ENCODE measurements at regions not wholly inside any gene's neighbourhood (a gene's known extent, or its start where the extent isn't known, plus 50 kb on each side); places are given as distances from the start of the nearest gene placed in this dataset.

DNA sequence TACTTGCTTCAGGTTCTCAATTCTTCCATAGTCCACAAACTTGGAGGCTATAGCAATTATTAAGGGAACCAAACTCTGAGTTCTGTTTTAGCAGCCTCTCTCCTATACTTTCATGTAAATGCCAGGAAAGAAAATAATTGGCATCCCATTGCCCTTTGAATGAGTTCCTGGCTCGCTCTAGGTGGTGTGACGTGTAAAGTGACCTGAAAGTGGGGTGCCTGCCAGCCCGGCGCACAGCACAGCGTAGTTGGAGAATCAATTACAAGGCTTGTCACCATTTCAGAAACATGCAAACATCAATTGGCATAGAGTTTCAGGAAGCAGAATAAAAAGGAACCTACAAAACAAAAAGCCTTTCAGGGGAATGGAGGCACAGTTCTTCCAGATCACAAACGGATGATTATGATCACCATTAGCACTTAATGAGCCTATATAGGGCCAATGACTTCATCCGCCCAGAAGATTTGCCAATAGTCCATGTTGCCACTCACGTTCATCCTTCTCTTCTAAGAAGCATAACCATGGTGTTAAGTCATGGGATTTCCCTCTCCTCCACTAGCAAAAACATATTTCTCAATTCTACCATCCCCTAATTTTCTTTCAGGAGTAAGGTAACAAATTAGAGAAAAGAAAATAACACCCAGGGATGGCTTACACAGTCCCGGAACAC lies 354.6 kb upstream of the ADGRL2 start:
- 86 to 88% methylated on average over 9 of the region's 9 CpGs for WGBS, 2 donors
- no peak for DNase-seq
- TF ChIP-seq, protein P1, sequence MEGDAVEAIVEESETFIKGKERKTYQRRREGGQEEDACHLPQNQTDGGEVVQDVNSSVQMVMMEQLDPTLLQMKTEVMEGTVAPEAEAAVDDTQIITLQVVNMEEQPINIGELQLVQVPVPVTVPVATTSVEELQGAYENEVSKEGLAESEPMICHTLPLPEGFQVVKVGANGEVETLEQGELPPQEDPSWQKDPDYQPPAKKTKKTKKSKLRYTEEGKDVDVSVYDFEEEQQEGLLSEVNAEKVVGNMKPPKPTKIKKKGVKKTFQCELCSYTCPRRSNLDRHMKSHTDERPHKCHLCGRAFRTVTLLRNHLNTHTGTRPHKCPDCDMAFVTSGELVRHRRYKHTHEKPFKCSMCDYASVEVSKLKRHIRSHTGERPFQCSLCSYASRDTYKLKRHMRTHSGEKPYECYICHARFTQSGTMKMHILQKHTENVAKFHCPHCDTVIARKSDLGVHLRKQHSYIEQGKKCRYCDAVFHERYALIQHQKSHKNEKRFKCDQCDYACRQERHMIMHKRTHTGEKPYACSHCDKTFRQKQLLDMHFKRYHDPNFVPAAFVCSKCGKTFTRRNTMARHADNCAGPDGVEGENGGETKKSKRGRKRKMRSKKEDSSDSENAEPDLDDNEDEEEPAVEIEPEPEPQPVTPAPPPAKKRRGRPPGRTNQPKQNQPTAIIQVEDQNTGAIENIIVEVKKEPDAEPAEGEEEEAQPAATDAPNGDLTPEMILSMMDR (IDR thresholded peaks at IDR 0.05; ENCODE audit: control extremely low read depth, extremely low read depth): no peak
- no peak overlapping the region for H3K4me3 ChIP-seq
- H3K27ac ChIP-seq (ENCODE audit: low read depth in 1 of 2, low read length in 1 of 2): peak overlapping the region in 1 of 2 donors; percentile 45
- ATAC-seq (ENCODE audit: insufficient read depth, low FRiP score): no peak
- no peaks in the 10 kb centered on the region for H3K9me3 ChIP-seq (ENCODE audit: control insufficient read depth in 4 of 4, insufficient read depth in 3 of 4, low read length in 3 of 4)
- H3K4me1 ChIP-seq (ENCODE audit: control insufficient read depth in 5 of 5, insufficient read depth in 5 of 5, low read length in 5 of 5): peaks cover 0 to 6% (median 0%) of the 10 kb centered on the region in 5 donors
- H3K9ac ChIP-seq (ENCODE audit: insufficient read depth in 1 of 2, low read length in 2 of 2): no peak overlapping the region
- no peaks in the 10 kb centered on the region for H3K27me3 ChIP-seq (ENCODE audit: control insufficient read depth in 3 of 3, insufficient read depth in 3 of 3, low read length in 2 of 3)
- no peaks in the 10 kb centered on the region for H3K36me3 ChIP-seq (ENCODE audit: control insufficient read depth in 4 of 4, insufficient read depth in 4 of 4, low read length in 4 of 4)

DNA sequence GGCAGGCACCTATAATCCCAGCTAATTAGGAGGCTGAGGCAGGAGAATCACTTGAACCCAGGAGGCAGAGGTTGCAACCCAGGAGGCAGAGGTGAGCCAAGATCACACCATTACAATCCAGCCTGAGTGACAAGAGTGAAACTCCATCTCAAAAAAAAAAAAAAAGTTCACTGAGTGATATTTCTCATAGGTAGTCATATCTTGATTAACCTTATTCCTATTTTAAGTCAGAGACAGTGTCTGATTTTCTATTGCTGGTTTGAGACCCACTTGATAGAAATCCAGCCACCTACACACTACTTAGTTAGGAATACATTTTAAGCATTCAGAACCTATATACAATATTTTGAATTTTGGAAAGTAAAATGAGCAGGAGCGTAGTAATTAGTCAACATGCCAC lies 357.4 kb upstream of the ADGRL2 start:
- no peaks in the 10 kb centered on the region for H3K27me3 ChIP-seq (ENCODE audit: control insufficient read depth in 3 of 3, insufficient read depth in 3 of 3, low read length in 2 of 3)
- no peak overlapping the region for H3K4me3 ChIP-seq
- H3K36me3 ChIP-seq (ENCODE audit: control insufficient read depth in 4 of 4, insufficient read depth in 4 of 4, low read length in 4 of 4): no peaks in the 10 kb centered on the region
- no peak for DNase-seq
- H3K27ac ChIP-seq (ENCODE audit: low read depth in 1 of 2, low read length in 1 of 2): no peak overlapping the region
- peaks cover 0 to 6% (median 0%) of the 10 kb centered on the region in 5 donors for H3K4me1 ChIP-seq (ENCODE audit: control insufficient read depth in 5 of 5, insufficient read depth in 5 of 5, low read length in 5 of 5)
- no peak for ATAC-seq (ENCODE audit: insufficient read depth, low FRiP score)
- H3K9ac ChIP-seq (ENCODE audit: insufficient read depth in 1 of 2, low read length in 2 of 2): no peak overlapping the region
- TF ChIP-seq, protein P1 (IDR thresholded peaks at IDR 0.05; ENCODE audit: control extremely low read depth, extremely low read depth): no peak
- H3K9me3 ChIP-seq (ENCODE audit: control insufficient read depth in 4 of 4, insufficient read depth in 3 of 4, low read length in 3 of 4): peaks cover 0 to 3% (median 0%) of the 10 kb centered on the region in 4 donors
- WGBS, 2 donors: 95 to 97% methylated on average over 1 of the region's 1 CpG

DNA sequence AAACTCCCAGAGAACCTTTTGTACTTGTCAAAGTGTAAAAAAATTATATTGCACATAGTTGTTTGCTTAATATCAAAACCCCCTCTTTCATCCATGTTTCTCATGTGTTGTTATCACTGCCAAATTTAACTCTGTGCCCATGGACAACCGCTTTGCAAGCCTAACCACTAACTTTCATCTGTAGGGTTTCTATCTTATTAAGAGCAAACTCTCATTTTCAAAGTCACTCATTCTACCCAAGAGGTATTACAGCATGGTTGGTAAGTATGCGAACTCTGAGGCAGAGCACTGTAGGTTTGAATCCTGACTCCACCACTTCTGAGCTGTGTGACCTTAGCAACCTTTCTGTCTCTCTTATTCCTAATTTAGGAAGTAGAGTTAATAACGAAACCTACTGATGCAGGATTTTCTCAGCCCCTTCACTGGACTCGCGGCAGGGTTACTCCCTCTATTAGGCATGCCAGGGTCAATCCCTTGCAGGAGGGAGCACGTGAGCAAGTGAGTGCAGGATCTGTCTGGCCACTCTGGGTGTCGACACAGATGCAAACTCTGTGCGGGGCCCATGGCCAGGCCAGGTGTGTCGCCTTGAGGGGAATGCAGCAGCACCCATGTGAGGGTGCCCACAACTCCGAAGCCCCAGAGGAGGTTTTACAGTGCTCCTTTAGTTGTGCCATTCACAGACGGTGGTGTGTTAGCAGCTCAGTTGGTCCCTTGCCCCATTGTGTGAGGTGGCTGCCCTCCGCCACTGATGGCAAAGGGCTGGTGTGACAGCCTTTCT lies 361.5 kb upstream of the ADGRL2 start:
- no peak for ATAC-seq (ENCODE audit: insufficient read depth, low FRiP score)
- no peaks in the 10 kb centered on the region for H3K36me3 ChIP-seq (ENCODE audit: control insufficient read depth in 4 of 4, insufficient read depth in 4 of 4, low read length in 4 of 4)
- H3K9ac ChIP-seq (ENCODE audit: insufficient read depth in 1 of 2, low read length in 2 of 2): no peak overlapping the region
- peaks cover 0 to 3% (median 0%) of the 10 kb centered on the region in 4 donors for H3K9me3 ChIP-seq (ENCODE audit: control insufficient read depth in 4 of 4, insufficient read depth in 3 of 4, low read length in 3 of 4)
- DNase-seq: no peak
- H3K27ac ChIP-seq (ENCODE audit: low read depth in 1 of 2, low read length in 1 of 2): no peak overlapping the region
- H3K27me3 ChIP-seq (ENCODE audit: control insufficient read depth in 3 of 3, insufficient read depth in 3 of 3, low read length in 2 of 3): no peaks in the 10 kb centered on the region
- 93 to 95% methylated on average over 12 of the region's 12 CpGs for WGBS, 2 donors
- peaks cover 0 to 10% (median 3%) of the 10 kb centered on the region in 5 donors for H3K4me1 ChIP-seq (ENCODE audit: control insufficient read depth in 5 of 5, insufficient read depth in 5 of 5, low read length in 5 of 5)
- TF ChIP-seq, protein P1 (IDR thresholded peaks at IDR 0.05; ENCODE audit: control extremely low read depth, extremely low read depth): no peak
- no peak overlapping the region for H3K4me3 ChIP-seq

All from lung (tissue), 11 donors.